Activated CD8-positive, alpha-beta memory T cell treated with anti-CD3 and anti-CD28 coated beads, Interleukin-2, amount 50 U/mL, for 24 hours (primary cell): ENCODE measurements at regions not wholly inside any gene's neighbourhood (a gene's known extent, or its start where the extent isn't known, plus 50 kb on each side); places are given as distances from the start of the nearest gene placed in this dataset.
A peak's percentile ranks its signal among the peaks of the same experiment; 100 is the strongest.

Source experiments
- DNase-seq: peaks from one replicate; pipeline ENCODE4 v3.0.0-alpha.2; 2020; ENCODE audit errors: extremely low read depth

- no peak for DNase-seq
Observed at GRCh38 chr17:79396696-79397095, 214.2 kb downstream of the RBFOX3 start.

DNA sequence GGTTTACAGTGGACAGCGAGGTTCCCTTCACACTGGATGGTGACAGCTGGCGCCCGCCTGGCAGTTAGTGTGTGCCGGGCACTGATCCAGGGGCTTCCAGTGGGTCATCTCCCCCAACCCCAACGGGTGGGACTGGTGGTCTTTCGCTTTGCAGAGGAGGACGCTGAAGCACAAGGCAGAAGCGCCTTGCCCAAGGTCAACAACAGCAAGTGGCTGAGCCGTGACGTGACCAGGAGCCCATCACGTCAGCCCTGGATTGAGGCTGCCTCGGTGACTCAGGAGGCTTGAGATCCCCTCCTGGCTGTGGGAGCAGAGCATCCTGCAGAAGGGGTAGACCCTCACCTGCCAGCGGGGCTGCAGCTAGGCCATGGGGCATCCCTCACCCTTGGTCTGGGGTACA lies 215.3 kb downstream of the RBFOX3 start:
- DNase-seq: no peak

- no peak for DNase-seq
Observed at GRCh38 chr17:79395066-79395465, 215.8 kb downstream of the RBFOX3 start.

- peak; percentile 23 for DNase-seq
Observed at GRCh38 chr17:79393358-79394052, 217.3 kb downstream of the RBFOX3 start.

DNA sequence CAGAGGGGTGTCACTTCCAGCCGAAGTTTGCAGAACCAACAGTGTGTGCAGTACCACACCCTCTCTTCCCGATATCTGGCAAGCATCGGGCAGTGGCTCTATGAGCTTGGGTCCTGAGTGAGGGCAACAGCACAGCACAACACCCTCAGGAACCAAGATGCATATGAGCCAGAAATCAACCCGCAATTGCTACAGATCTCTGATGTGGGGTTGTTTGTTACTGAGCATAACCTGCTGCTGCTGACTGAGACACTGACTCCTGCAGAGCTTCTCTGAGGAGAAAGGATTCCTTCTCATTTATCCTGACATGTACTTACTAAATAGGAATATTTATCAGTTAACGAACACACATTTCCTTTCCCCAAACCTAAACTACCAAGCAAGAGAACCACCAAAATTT lies 218.3 kb downstream of the RBFOX3 start:
- no peak for DNase-seq

- DNase-seq: peak; percentile 28
Observed at GRCh38 chr17:79391376-79392233, 219.2 kb downstream of the RBFOX3 start.

DNA sequence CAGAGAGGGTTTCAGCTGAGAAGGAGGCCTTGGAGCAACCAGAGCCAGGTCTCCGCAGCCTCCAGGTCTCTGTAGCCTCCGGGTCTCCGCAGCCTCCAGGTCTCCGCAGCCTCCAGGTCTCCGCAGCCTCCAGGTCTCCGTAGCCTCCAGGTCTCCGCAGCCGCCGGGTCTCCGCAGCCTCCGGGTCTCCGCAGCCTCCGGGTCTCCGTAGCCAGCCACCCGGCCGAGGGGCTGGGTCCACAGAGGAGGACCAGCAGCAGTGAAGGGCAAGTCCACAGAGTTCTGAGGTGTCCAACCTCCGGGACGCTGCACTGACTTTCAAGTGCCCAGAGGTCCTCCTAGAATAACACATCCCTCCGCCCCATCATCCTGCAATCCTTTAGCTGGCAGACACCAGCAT lies 221.0 kb downstream of the RBFOX3 start:
- no peak for DNase-seq

GRCh38 chr17:79388556-79389295 lies 222.1 kb downstream of the RBFOX3 start:
- no peak for DNase-seq

DNA sequence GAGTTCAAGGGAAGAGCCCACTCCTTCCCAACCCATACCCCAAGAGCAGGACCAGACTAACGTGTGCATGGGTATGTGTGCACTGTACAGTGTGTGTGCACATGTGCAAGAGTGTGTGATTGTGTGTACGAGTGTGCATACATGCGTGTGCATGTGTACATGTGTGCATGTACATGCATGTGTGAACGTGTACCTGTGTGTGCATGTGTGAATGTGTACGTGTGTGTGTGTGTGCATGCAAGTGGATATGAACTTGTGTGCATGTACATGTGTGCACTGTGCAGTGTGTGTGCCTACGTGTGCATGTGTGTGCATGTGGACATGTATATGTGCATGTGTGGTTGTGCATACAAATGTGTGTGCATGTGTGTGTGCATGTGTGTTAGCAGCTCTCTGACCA lies 223.1 kb downstream of the RBFOX3 start:
- no peak for DNase-seq

- no peak for DNase-seq
Observed at GRCh38 chr17:79385962-79386563, 224.8 kb downstream of the RBFOX3 start.

DNA sequence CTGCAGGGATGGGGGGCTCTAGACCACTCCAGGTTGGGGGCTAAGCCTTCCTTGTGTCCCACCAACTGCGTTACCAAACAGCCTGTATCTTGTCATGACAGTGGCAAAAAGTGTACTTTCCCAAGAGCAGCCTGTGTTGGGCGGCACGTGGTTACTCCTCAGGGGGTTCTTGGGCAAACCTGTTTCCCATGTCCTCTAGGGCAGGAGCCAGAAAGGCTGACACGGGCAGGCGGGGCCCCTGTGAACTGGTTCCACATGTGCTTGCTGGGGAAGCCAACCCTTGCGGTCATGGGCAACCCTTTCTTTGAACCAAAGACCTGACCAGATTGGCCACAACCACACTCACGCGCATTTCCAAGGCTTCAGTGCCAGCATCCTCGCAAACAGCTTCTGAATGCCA lies 228.5 kb downstream of the RBFOX3 start:
- DNase-seq: no peak

DNA sequence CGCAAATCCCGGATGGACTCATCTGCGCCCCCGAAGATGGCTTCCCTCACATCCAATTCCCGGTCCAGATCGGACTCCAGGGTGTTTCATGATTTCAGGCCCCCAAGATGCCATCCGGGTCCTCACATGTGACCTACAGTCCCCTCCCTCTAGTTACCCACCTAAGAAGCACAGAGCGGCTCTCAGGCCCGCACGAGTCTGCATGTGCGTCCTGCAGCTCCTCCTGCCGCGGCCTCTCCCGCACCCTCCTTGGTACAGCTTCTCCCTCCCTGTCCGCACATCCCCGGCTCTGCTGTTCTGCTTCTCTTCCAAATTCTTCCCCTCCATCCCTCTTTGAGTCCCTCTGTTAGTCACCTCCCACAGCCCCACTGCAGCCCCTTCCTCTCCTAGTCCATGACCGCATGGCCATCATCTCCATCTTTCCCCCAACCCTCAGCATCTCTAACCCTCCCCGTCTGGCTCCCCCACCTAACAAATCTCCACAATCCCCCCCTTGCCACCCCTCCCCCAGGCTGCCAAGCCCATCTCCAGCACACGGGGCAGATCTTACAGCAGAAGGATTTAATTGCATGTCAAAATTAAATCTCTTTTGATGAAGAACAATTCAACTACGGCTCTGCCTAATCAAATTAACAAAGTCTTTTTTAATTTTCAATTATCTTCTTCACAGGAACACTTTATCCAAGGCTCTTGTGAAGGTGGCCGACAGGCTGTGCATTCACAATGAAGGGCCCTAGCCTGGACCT lies 231.0 kb downstream of the RBFOX3 start:
- DNase-seq: no peak

GRCh38 chr17:79377230-79377786 lies 233.5 kb downstream of the RBFOX3 start:
- no peak for DNase-seq

- DNase-seq: no peak
Observed at GRCh38 chr17:79374807-79375206, 236.0 kb downstream of the RBFOX3 start.

DNA sequence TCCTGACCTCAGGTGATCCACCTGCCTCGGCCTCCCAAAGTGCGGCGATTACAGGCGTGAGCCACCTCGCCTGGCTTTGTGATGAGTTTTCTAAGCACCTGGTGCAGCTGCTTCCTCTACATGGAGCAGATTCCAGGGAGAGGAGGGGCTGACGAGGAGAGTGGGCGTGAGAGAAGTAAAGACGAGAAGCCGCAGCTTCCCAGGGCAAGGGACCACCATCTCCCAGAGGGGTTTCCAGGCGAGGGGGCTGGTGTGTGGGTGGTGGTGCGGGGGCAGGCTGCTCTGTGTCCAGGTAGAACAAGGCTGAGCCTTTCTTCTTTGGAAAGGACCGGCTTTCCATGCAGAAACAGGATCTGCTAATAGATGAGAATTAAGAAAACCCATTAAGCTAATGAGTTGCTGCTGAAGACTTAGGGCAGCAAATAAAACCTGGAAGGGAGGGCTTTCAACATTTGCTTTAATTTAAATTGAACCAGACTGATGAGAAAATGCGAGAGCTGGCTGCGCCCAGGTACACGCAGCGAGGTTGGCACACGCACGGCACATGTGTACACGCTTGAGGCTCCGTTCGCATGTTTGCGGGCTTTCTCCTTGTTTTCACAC lies 236.7 kb downstream of the RBFOX3 start:
- DNase-seq: no peak

DNA sequence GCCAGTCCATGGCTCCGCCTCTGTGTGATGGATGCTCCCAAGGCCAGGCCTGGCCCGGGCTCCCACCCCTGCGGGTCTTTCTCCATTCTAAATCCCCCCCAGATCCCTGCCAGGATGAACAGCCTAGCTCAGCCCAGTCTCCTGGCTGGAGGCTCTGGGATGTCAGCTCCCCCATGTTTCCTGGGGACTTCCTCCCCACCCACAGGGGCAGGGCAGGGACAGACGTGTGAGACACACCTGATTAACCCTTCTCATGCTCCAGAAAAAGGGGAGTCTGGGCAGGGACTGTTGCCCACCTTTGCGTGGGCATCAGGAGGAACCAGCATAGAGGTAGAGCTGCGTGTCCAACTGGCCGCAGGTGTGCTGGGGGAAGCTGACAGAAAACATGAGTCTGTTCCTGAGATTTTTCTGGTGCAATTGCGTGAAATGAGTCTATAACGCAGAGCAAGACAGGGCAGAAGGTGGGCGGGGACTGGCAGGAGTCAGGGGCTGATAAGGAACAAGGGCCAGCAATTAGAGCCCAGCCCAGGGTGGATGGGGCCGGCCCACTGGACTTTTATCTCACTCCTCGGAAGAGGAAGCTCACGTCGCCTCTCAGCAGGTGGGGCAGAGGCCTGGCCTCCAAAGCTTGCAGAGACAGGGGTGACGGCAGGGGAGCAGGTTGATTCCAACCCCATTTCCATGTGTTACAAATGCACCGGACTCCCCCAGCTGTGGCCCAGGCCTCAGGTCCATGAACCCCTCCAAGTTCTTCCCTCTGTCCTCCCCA lies 238.2 kb downstream of the RBFOX3 start:
- no peak for DNase-seq

GRCh38 chr17:79371984-79372383 lies 238.9 kb downstream of the RBFOX3 start:
- DNase-seq: no peak

DNA sequence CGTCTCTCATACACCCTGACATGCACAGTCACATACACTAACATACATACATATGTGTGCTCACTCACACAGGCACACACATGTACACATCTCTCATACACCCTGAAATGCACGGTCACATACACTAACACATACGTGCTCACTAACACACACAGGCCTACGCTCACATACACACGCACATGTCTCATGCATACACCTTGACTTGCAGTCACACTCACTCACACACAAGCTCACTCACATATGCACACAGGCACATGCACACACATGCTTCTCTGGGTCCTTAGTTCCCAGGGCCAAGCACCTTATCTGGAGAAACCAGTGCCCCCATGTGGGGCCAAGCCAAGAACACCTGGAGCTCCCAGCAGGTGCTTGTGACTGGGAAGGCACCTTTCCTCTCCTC lies 240.3 kb downstream of the RBFOX3 start:
- DNase-seq: no peak

DNA sequence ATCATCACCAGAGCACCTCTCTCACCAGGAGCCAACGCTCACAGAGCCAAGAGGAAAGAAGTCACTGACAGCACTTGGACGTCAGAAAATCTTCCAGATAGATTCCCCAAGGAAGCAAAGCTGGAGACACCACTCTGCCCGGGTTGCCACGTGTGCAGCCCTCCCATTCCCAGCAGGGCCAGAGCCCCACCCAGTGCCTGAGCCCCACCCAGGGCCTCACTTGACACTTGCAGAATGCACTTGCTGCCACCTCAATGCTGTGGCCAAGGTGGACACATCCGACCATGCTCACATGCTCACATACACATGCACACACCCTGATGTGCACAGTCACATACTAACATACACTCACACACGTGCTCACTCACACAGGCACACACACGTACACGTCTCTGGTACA lies 240.7 kb downstream of the RBFOX3 start:
- no peak for DNase-seq

GRCh38 chr17:79369532-79369931 lies 241.3 kb downstream of the RBFOX3 start:
- no peak for DNase-seq
